NCI-H2029 treated with DMSO at 0.1 percent for 48 hours (cell line): ENCODE measurements at regions not wholly inside any gene's neighbourhood (a gene's known extent, or its start where the extent isn't known, plus 50 kb on each side); places are given as distances from the start of the nearest gene placed in this dataset.
"Not testable (repeated sequence)": the region's sequence is repeated elsewhere in the genome, so short reads cannot be mapped to it uniquely, and the experiment has no call there.

Experiments
- DNase-seq: peaks from one replicate; lab custom pipeline; 2025; lab: John Stamatoyannopoulos, UW

DNA sequence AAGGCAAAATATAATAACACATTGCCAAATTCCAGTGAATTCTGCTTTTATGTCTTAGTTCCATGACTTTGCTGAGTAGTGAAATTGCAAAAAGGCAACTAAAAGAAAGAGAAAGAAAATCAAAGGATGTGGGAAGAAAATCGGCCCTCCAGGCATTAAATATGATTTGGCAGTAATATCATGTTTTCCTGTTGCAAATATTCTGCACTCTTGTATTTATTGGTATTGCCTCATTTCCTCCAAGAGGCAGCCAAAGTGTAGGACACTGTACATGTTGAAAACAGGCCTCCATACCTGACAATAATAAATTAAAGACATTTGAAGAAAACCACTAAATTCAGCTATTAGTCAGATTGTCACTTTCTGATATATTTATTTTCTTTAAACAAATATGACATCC is 460.0 kb upstream of the NOX3 start:
- DNase-seq: no peak

- DNase-seq: no peak
Measured at GRCh38 chr6:155913816-155914215, 458.2 kb upstream of the NOX3 start.

- no peak for DNase-seq
Measured at GRCh38 chr6:155909710-155910109, 454.1 kb upstream of the NOX3 start.

DNA sequence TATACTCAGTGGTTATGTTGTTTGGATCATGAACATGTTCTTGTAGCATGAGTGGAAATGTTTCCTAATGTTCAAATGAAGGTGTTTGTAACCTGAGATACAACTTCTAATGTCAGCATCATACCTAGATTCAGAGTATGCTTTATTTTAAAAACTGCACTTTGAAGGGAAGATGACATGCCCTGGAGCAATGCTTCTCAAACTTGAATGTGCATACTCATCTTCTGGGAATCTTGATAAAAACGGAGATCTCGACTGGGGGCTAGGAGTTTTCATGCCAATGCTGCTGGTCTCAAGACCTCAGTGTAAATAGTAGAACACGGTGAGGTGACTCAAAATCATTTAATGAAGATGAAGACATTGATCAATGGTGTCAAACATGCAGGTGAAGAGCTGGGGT is 440.0 kb upstream of the NOX3 start:
- no peak for DNase-seq

DNA sequence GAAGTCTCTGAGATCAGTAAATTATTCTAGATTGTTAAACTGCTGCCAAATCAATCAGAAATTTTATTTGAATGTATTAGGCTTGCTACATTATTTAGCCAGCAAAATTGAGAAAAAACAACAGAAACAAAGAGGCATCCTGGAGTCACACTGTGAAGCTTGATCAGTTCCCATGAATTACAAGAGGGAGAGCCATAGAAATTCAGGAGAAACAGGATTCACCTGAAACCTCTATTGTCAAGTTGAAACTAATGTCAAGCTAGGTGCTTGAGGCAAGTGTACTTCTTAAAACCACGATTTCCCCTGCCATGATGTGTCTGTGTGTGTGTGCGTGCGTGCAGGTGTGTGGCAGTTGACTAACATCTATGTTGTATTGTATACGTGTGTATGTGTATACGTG is 439.1 kb upstream of the NOX3 start:
- DNase-seq: no peak

GRCh38 chr6:155894262-155894661 is 438.6 kb upstream of the NOX3 start:
- DNase-seq: no peak

GRCh38 chr6:155890409-155890808 is 434.8 kb upstream of the NOX3 start:
- no peak for DNase-seq

DNA sequence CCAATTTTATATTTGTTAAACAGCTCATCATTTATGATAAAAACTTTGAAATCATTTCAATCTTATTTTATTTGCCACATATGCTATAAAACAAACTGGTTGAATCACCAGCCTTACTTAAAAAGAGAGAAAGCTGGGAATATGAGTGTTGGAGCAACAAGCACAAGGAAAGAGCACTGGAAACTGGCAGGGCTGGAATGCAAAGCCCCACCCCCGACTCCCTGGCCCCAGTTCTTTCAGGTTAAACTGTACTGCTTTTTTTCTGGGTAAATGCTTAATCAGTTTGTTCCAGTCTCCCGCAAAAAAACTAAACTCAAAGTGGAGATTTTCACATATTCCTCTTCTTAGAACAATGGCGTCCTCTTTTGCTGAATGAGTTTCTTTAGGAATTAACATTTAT is 433.8 kb upstream of the NOX3 start:
- no peak for DNase-seq

DNA sequence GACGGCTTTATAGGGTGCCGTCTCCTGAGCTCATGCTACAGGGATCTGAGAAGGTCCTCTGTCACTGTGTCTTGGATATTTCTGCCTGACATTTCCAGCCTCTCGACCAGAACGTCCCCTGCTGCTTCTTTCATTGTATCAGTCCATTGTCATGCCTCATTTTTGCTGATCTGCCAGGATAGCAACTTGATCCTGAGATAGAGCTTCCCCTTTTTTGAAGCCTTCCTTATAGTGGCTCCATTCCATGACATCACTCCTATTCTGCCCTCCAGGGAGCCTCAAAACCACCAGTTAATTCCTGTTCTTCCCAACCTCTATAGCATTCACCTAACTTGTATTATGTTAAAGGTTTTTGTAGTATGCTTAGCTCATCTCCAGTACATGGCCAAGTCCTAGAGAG is 431.8 kb upstream of the NOX3 start:
- DNase-seq: no peak

GRCh38 chr6:155883741-155884140 is 428.1 kb upstream of the NOX3 start:
- no peak for DNase-seq

GRCh38 chr6:155883334-155883731 is 427.7 kb upstream of the NOX3 start:
- DNase-seq: no peak

GRCh38 chr6:155882527-155883333 is 427.1 kb upstream of the NOX3 start:
- no peak for DNase-seq

DNA sequence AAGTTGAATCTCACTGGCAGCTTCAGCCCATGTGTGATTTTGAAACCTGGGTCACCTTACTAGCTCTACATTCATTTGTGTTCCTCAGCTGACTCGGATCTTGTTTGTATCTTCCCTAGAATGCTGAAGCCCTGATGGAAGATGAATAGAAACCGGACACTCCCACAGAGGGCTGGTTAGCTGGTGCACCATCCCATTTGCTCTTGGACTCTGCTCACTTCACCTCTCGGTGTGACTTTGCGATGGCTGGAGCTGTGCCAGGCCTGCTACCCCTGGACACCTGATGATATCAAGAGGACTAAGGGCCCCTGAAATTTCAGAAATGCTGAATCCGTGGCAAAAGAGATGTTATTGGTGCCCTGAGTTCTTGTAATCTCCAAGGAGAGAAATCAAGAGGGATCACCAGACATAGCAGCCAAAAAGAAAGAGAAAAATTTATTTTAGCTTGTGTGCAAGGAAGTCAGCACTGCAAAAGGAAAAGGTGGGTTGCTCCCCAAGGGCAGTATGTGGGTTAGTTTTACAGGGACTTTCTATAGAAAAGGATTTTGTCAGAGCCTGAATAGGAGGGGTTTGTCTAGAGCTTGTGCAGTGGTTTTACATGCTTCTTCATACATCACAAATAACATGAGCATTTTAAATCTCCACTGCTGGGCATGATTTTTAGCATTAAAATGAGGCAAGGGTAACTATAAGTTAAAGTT is 426.3 kb upstream of the NOX3 start:
- DNase-seq: no peak

DNA sequence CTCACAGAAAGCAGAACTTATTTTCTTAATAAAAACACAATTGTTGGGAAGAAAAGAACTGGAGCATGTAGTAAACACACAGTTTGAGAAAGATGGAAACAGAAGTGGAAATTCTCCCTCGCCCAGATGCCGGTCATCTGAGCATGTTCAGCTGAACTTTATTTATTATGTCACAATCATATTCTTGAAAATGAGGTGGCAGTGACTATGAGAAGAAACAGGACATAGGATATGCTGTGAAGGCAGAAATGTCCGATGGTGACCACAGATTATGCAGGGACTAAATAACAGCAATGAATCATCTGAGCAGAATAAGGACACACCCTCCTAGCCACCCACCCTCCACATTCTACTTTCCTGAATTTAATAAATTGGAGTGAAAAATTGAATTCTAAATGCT is 425.3 kb upstream of the NOX3 start:
- DNase-seq: no peak

GRCh38 chr6:155872961-155873360 is 417.3 kb upstream of the NOX3 start:
- DNase-seq: no peak

DNA sequence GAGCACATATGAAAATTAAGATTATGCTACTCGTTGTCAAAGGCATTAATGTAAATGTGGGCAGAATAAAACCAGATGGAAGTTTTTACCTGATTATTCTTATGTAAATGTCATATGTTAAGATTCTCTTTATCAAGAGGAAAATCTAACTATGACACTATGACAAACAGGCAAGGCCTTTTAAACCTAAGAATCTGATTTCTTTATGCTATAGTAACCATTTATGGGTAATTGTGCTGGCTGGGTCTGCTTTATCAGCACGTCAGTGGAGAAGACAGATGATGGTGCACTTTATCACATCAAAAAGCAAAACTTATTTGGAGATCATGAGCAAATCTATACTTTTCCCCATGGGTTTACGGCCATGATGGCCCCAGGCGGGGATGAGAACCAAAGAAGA is 412.0 kb upstream of the NOX3 start:
- no peak for DNase-seq

DNA sequence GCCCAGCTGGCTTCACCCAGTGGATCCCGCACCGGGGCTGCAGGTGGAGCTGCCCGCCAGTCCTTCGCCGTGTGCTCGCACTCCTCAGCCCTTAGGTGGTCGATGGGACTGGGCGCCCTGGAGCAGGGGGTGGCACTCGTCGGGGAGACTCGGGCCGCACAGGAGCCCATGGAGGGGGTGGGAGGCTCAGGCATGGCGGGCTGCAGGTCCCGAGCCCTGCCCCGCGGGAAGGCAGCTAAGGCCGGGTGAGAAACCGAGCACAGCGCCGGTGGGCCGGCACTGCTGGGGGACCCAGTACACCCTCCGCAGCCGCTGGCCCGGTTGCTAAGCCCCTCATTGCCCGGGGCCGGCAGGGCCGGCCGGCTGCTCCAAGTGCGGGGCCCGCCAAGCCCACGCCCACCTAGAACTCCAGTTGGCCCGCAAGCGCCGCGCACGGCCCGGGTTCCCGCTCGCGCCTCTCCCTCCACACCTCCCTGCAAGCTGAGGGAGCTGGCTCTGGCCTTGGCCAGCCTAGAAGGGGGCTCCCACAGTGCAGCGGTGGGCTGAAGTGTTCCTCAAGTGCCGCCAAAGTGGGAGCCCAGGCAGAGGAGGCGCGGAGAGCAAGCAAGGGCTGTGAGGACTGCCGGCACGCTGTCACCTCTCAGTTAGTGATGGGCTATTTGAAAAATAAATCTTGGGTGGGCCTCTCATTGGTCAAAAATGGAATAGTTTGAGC is 411.2 kb upstream of the NOX3 start:
- DNase-seq: not testable (repeated sequence)

DNA sequence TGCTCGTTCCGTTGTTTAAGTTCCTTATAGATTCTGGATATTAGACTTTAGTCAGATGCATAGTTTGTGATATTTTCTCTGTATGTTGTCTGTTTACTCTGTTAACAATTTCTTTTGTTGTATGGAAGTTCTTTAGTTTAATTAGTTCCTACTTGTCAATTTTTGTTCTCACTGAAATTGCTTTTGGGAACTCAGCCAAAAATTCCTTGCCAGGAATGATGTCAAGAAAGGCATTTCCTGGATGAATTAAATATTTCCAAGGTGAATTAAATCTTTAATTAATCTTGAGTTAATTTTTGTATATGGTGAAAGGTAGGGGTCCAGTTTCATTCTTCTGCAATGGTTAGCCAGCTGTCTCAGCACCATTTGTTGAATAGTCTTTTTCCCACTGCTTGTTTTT is 406.2 kb upstream of the NOX3 start:
- no peak for DNase-seq

- DNase-seq: not testable (repeated sequence)
Measured at GRCh38 chr6:155858906-155859305, 403.3 kb upstream of the NOX3 start.

DNA sequence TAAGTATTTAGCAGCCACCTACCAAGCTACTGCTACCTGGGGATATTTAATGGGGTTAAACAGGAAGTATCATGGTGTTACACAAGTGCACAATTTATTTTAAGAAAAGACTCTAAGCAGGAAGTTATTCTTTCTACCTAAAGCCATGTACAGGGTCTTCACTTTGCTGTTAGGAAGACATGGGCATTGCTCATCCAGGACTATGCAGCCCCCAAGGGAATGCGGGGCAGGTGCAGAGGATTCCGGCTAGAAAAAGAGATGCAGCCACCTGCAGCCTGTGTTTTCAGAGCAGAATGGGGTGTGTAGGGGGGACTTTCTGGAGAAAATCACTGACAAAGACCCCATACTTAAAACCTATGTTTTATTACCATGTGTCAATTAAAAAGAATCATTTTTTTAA is 399.1 kb upstream of the NOX3 start:
- DNase-seq: no peak

GRCh38 chr6:155853011-155853410 is 397.4 kb upstream of the NOX3 start:
- no peak for DNase-seq

DNA sequence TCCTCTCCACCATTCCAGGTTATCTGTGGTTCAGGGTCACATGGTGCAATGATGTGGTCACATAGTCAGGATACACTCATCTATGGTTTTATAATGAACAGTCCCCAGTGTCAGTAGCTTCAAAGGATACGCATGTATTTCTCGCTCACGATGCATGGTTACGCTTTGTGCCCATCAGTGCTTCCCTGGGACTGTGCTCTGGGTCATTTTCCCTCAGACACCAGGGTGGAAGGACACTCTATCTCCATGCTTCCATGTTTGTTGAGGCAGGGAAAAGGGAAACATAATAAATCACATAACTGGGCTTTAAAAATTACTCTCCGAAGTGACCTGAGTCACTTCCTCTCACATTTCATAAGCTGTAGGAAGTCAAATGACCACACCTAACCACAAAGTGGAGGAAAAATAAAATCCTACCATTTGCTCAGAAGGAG is 394.8 kb upstream of the NOX3 start:
- DNase-seq: no peak

DNA sequence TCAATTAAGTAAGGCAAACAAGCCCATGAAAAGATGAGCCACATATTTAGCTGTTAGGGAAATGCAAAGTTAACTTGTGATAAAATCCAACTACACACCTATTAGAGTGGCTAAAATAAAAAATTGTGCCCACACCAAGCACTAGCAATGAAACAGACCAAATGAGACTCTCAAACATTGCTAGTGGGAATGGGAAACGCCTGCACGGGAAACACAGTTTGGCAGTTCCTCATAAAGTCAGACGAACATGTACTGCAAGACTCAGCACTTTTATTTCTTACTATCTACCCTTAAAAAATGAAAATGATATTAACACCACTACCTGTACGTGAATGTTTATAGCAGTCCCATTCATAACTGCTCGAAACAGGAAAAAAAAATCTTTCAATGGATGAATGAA is 392.1 kb upstream of the NOX3 start:
- no peak for DNase-seq
